K562 (cell line): ENCODE measurements at regions not wholly inside any gene's neighbourhood (a gene's known extent, or its start where the extent isn't known, plus 50 kb on each side); places are given as distances from the start of the nearest gene placed in this dataset.

Source experiments
- ATAC-seq: fragments of 200-7000 bp; cut with Tn5 transposase; 3 replicates; pipeline ENCODE4 v1.9.1; 2020; ENCODE audit warnings: moderate library complexity
- BruUV-seq: library from RNA; stranded (reverse); fragments of 400-500 nt; replicated peaks from 2 replicates; lab custom pipeline; 2021; lab: Mats Ljungman, UMichigan
- CTCF ChIA-PET: fragments of 300-600 bp; formaldehyde crosslinking; extraction: SDS; loops from one replicate; lab custom pipeline; 2021; ENCODE audit warnings: low intra/inter-chr PET ratio; lab: Yijun Ruan, JAX
- POLR2A ChIA-PET: fragments of 300-600, 350-650 bp; sonication (Branson Sonifier 250); formaldehyde crosslinking; extraction: SDS; loops from one replicate; lab custom pipeline; 2021; ENCODE audit warnings: antibody characterized with exemption, inconsistent platforms; lab: Yijun Ruan, JAX
- DNase-seq, 4 experiments: peaks; one replicate each; pipeline versions ENCODE4 v3.0.0 to v3.0.0-alpha.2; 2011 to 2018; ENCODE audit warnings: low spot score in 3 of 4, mixed read lengths in 3 of 4; ENCODE audit errors: extremely low read depth in 1 of 4
- FAIRE-seq: peaks from 2 replicates; lab custom pipeline; 2011; peaks lifted over from hg19 to GRCh38; lab: Jason Lieb, UNC
- H2AFZ ChIP-seq: 2 replicates; pipeline ENCODE4 v1.6.0; 2011; ENCODE audit warnings: low read depth, low read length, control low read depth, inconsistent platforms
- H3K27ac ChIP-seq: fragments of 200-600 bp; 3 replicates; pipeline ENCODE4 v1.8.0; 2011; ENCODE audit warnings: low read depth, mild to moderate bottlenecking, control low read depth, inconsistent platforms, low read length, moderate library complexity, mixed read lengths; ENCODE audit errors: extremely low read depth
- H3K27me3 ChIP-seq, 2 experiments: fragments of 300-600 bp in 1 of 2; 2 replicates in 1 of 2; 3 replicates in 1 of 2; pipeline versions ENCODE4 v1.6.0 to v1.8.0; 2011; ENCODE audit warnings: inconsistent platforms in 2 of 2, low read length in 2 of 2, mild to moderate bottlenecking in 1 of 2, mixed read lengths in 1 of 2, moderate library complexity in 1 of 2; ENCODE audit not compliant: control insufficient read depth in 2 of 2, insufficient read depth in 2 of 2
- H3K36me3 ChIP-seq: fragments of 300-600 bp; 3 replicates; pipeline ENCODE4 v1.8.0; 2011; ENCODE audit warnings: mild to moderate bottlenecking, low read length, inconsistent platforms; ENCODE audit not compliant: control insufficient read depth, insufficient read depth
- H3K4me1 ChIP-seq, 2 experiments: fragments of 200-600 bp in 1 of 2; replicated peaks in 1 of 2; 2 replicates in 1 of 2; 3 replicates in 1 of 2; pipeline versions ENCODE4 v1.5.1 to v1.8.0; 2011; ENCODE audit warnings: inconsistent platforms in 2 of 2, low read length in 2 of 2, mild to moderate bottlenecking in 1 of 2, mixed read lengths in 1 of 2, moderate library complexity in 1 of 2; ENCODE audit not compliant: control insufficient read depth in 2 of 2, insufficient read depth in 2 of 2
- H3K4me2 ChIP-seq: 2 replicates; pipeline ENCODE4 v1.6.1; 2011; ENCODE audit warnings: low read length, control low read depth, inconsistent platforms, mixed read lengths; ENCODE audit not compliant: insufficient read depth
- H3K4me3 ChIP-seq: fragments of 200-600 bp; sonication (generic), shearing (Covaris generic); 2 replicates; pipeline ENCODE4 v1.5.1; 2016; ENCODE audit warnings: control low read depth, inconsistent platforms
- H3K79me2 ChIP-seq: fragments of 200-600 bp; 3 replicates; pipeline ENCODE4 v1.8.0; 2011; ENCODE audit warnings: low read length, inconsistent platforms; ENCODE audit not compliant: control insufficient read depth, insufficient read depth
- H3K9ac ChIP-seq, 2 experiments: 2 replicates each; pipeline versions ENCODE4 v1.6.0 to v1.6.1; 2011; ENCODE audit warnings: low read depth in 2 of 2, low read length in 2 of 2, control low read depth in 1 of 2, inconsistent platforms in 1 of 2, mild to moderate bottlenecking in 1 of 2, mixed read lengths in 1 of 2; ENCODE audit not compliant: insufficient read depth in 1 of 2
- H3K9me1 ChIP-seq: one replicate; pipeline ENCODE4 v1.6.0; 2011; ENCODE audit warnings: inconsistent platforms, mild to moderate bottlenecking, low read length, moderate library complexity; ENCODE audit not compliant: control insufficient read depth, insufficient read depth
- H3K9me3 ChIP-seq: replicated peaks from 2 replicates; pipeline ENCODE4 v1.5.1; 2011; ENCODE audit warnings: low read depth, low read length, inconsistent platforms; ENCODE audit not compliant: control insufficient read depth, insufficient read depth
- H4K20me1 ChIP-seq: replicated peaks from 2 replicates; pipeline ENCODE4 v1.6.1; 2011; ENCODE audit warnings: low read length, inconsistent platforms, mixed read lengths; ENCODE audit not compliant: control insufficient read depth, insufficient read depth
- BRD4 ChIP-seq: fragments of 200-600 bp; sonication (generic); IDR thresholded peaks from 2 replicates; pipeline ENCODE4 v1.6.1; 2017; ENCODE audit warnings: inconsistent platforms
- BRF2 ChIP-seq: IDR thresholded peaks from 3 replicates; pipeline ENCODE4 v1.6.1; 2011; ENCODE audit warnings: borderline replicate concordance, mild to moderate bottlenecking; ENCODE audit not compliant: insufficient read length, insufficient read depth
- ID3 ChIP-seq, 2 experiments: fragments of 250-450 bp in 1 of 2; fragments of 450-650 bp in 1 of 2; sonication (Bioruptor Pico) in 1 of 2; IDR thresholded peaks; 2 replicates each; pipeline versions ENCODE4 v1.6.1 to v1.8.0; 2016 to 2021; ENCODE audit warnings: mild to moderate bottlenecking in 2 of 2, moderate library complexity in 2 of 2, missing compliant biosample characterization in 1 of 2, missing genetic modification characterization in 1 of 2
- MAFG ChIP-seq: fragments of 450-650 bp; conservative IDR thresholded peaks from 2 replicates; pipeline ENCODE4 v1.6.1; 2016; ENCODE audit warnings: missing genetic modification characterization, missing compliant biosample characterization
- MAFK ChIP-seq: IDR thresholded peaks from 2 replicates; pipeline ENCODE4 v1.6.1; 2011; ENCODE audit warnings: low read length, improper control_type of control experiment
- RUNX1 ChIP-seq: sonication (generic); IDR thresholded peaks from 2 replicates; pipeline ENCODE4 v1.6.1; 2016; ENCODE audit warnings: antibody characterized with exemption, low read depth
- SIN3B ChIP-seq: fragments of 450-650 bp; IDR thresholded peaks from 2 replicates; pipeline ENCODE4 v1.6.1; 2017; ENCODE audit warnings: low read depth, mild to moderate bottlenecking, moderate library complexity
- TRIM24 ChIP-seq, 2 experiments: fragments of 450-650 bp; IDR thresholded peaks; 2 replicates each; pipeline ENCODE4 v1.6.1; 2016
- TSHZ1 ChIP-seq: fragments of 250-450 bp; sonication (Bioruptor Pico); IDR thresholded peaks from 2 replicates; pipeline ENCODE4 v1.4.0; 2020; ENCODE audit warnings: mild to moderate bottlenecking, moderate library complexity
- ZNF316 ChIP-seq: fragments of 450-650 bp; IDR thresholded peaks from 2 replicates; pipeline ENCODE4 v1.6.1; 2016
- ZNF347 ChIP-seq: fragments of 450-650 bp; formaldehyde crosslinking; IDR thresholded peaks from 2 replicates; pipeline ENCODE4 v1.4.0; 2020; ENCODE audit warnings: low read depth, mild to moderate bottlenecking, moderate library complexity
- ZNF518B ChIP-seq: fragments of 250-450 bp; sonication (Bioruptor Pico); IDR thresholded peaks from 2 replicates; pipeline ENCODE4 v1.5.0; 2021; ENCODE audit warnings: mild to moderate bottlenecking, moderate library complexity
- ZNF57 ChIP-seq: fragments of 450-650 bp; formaldehyde crosslinking; IDR thresholded peaks from 2 replicates; pipeline ENCODE4 v1.4.0; 2020; ENCODE audit warnings: mild to moderate bottlenecking, moderate library complexity
- ZNF583 ChIP-seq: fragments of 250-450 bp; sonication (Bioruptor Pico); IDR thresholded peaks from 2 replicates; pipeline ENCODE4 v1.4.0; 2020
- ZNF77 ChIP-seq: fragments of 250-450 bp; sonication (Bioruptor Pico); IDR thresholded peaks from 2 replicates; pipeline ENCODE4 v1.5.0; 2020
- WGBS: fragments of 100-300 bp; shearing (Covaris generic); methylation state at CpG from one replicate; pipeline ENCODE4 v1.1.6; 2016; ENCODE audit warnings: low coverage, mixed read lengths; ENCODE audit not compliant: insufficient coverage; ENCODE audit errors: missing lambda C conversion rate; 5-methylcytosine and 5-hydroxymethylcytosine counted together
- in situ Hi-C: fragments of 300-500 bp; cut with MboI; formaldehyde crosslinking; loops from 4 replicates; pipeline ENCODE4 v1.15.0; 2018; ENCODE audit warnings: inconsistent platforms, mixed read lengths
- intact Hi-C: fragments of 100-400 bp; cut with micrococcal nuclease; formaldehyde crosslinking; loops from 2 replicates; pipeline ENCODE4 v1.14.2; 2022

- TF ChIP-seq MAFK (peak; percentile 99), MAFG (tag) (peak; percentile 89), BRD4 (no peak), TSHZ1 (CRISPR knock-in tag) (no peak), ID3 (CRISPR knock-in tag; IDR thresholded peaks at IDR 0.05) (no peak), ID3 (tag; IDR thresholded peaks at IDR 0.05) (no peak), RUNX1 (no peak), ZNF316 (peak; percentile 95)
- TF ChIP-seq, all 486 proteins: peak for 5
Observed at GRCh38 chr17:33986088-33986487, 269.0 kb upstream of the CCL2 start (continued).

GRCh38 chr17:33986566-33986965 is 268.5 kb upstream of the CCL2 start:
- Histone ChIP-seq H3K9me1 (no peaks in the 10 kb centered on the region), H4K20me1 (no peaks in the 10 kb centered on the region), H3K4me3 (no peak overlapping the region), H3K27ac (no peak overlapping the region), H3K4me2 (no peak overlapping the region), H3K79me2 (no peaks in the 10 kb centered on the region), H3K36me3 (no peaks in the 10 kb centered on the region), H3K9me3 (no peaks in the 10 kb centered on the region), H2AFZ (no peak overlapping the region), H3K9ac (no peak overlapping the region), H3K27me3 (peaks cover 0 to 4% of the 10 kb centered on the region in 2 experiments; a peak in 1 of 5 replicates), H3K4me1 (peaks cover 0 to 6% of the 10 kb centered on the region in 2 experiments; a peak in 1 of 5 replicates)
- ChIA-PET CTCF (no interaction called here), POLR2A (interaction anchor here (0.6 kb wide), 1 partner anchor 112 kb away, joined by 4 read pairs; no protein-coding TSS in a partner anchor)
- intact Hi-C loops (no loop called here), in situ Hi-C loops (no loop called here)
- 6% methylated on average over 2 of the region's 2 CpGs for WGBS
- TF ChIP-seq ZNF57 (CRISPR knock-in tag) (no peak), ZNF77 (CRISPR knock-in tag) (no peak), ZNF347 (CRISPR knock-in tag) (no peak), ZNF518B (CRISPR knock-in tag) (no peak), SIN3B (no peak), BRF2 (no peak), TRIM24 (IDR thresholded peaks at IDR 0.05) (no peak), ZNF583 (CRISPR knock-in tag) (no peak)
- DNase-seq (no peak), FAIRE-seq (no peak), ATAC-seq (no peak)
- BruUV-seq = no TSS peak
